Transverse colon (tissue), 4 donors: ENCODE measurements at regions not wholly inside any gene's neighbourhood (a gene's known extent, or its start where the extent isn't known, plus 50 kb on each side); places are given as distances from the start of the nearest gene placed in this dataset.
"Not testable (repeated sequence)": the region's sequence is repeated elsewhere in the genome, so short reads cannot be mapped to it uniquely, and the experiment has no call there.

Source experiments
- DNase-seq: peaks from one replicate; pipeline ENCODE4 v3.0.0-alpha.2; 2019
- H3K27ac ChIP-seq, 4 donors: fragments of 200-600 bp; sonication (generic); 2 replicates each; pipeline ENCODE4 v1.5.1; 2016 to 2018; ENCODE audit warnings: inconsistent platforms in 4 of 4
- H3K27me3 ChIP-seq: fragments of 200-600 bp; sonication (generic); 2 replicates; pipeline ENCODE4 v1.5.1; 2017; ENCODE audit warnings: inconsistent platforms
- H3K36me3 ChIP-seq, 4 donors: fragments of 200-600 bp; sonication (generic); 2 replicates each; pipeline ENCODE4 v1.5.1; 2017 to 2019; ENCODE audit warnings: inconsistent platforms in 4 of 4
- H3K4me1 ChIP-seq, 4 donors: fragments of 200-600 bp; sonication (generic); 2 replicates each; pipeline ENCODE4 v1.5.1; 2017 to 2020; ENCODE audit warnings: inconsistent platforms in 4 of 4
- H3K4me3 ChIP-seq, 4 donors: fragments of 200-600 bp; sonication (generic); 1 replicate in 1 of 4; 2 replicates in 3 of 4; pipeline versions ENCODE4 v1.5.1 to v1.6.1; 2017 to 2019; ENCODE audit warnings: inconsistent platforms in 4 of 4
- H3K9me3 ChIP-seq, 2 donors: fragments of 200-600 bp; sonication (generic); 2 replicates each; pipeline ENCODE4 v1.5.1; 2017 to 2019; ENCODE audit warnings: inconsistent platforms in 2 of 2
- CTCF ChIP-seq, 5 experiments: fragments of 200-600 bp in 3 of 5; fragments of 450-650 bp in 2 of 5; sonication (generic) in 3 of 5; IDR thresholded peaks; 1 replicate in 2 of 5; 2 replicates in 3 of 5; pipeline ENCODE4 v1.5.1; 2016 to 2017; ENCODE audit warnings: antibody characterized with exemption in 5 of 5, inconsistent platforms in 3 of 5, mild to moderate bottlenecking in 2 of 5, moderate library complexity in 1 of 5
- EP300 ChIP-seq: sonication (generic); formaldehyde crosslinking; IDR thresholded peaks from one replicate; pipeline ENCODE4 v1.6.1; 2017; ENCODE audit warnings: antibody characterized with exemption, low read depth
- POLR2A ChIP-seq: fragments of 450-650 bp; IDR thresholded peaks from one replicate; pipeline ENCODE4 v1.6.1; 2016; ENCODE audit warnings: antibody characterized with exemption, mild to moderate bottlenecking, moderate library complexity
- POLR2AphosphoS5 ChIP-seq, 3 donors: sonication (generic); formaldehyde crosslinking; IDR thresholded peaks; one replicate each; pipeline ENCODE4 v1.6.1; 2016; ENCODE audit warnings: antibody characterized with exemption in 3 of 3
- whole genome bisulfite sequencing, 2 donors: methylation state at CpG; one replicate each; pipeline ENCODE4 v1.1.5; 2018; ENCODE audit warnings: low coverage in 1 of 2; 5-methylcytosine and 5-hydroxymethylcytosine counted together
- in situ Hi-C, 4 donors: fragments of 200-750 bp; cut with MboI; loops; one replicate each; pipeline versions ENCODE4 v1.15.0 to v1.15.1; 2017; ENCODE audit warnings: low sequenced_read_pairs in 3 of 4, low pct_ligation_motif_present in 1 of 4, low pct_unique_long_range_greater_than_20kb in 1 of 4
- intact Hi-C: fragments of 100-400 bp; cut with DNase I; formaldehyde crosslinking; loops from one replicate; pipeline ENCODE4 v1.15.1; 2023; ENCODE audit warnings: low total_unique reads

- in situ Hi-C loops: no loop called here
- H3K4me1 ChIP-seq: peaks cover 0 to 9% (median 0%) of the 10 kb centered on the region in 4 donors
- TF ChIP-seq POLR2A: no peak
- TF ChIP-seq POLR2AphosphoS5 (IDR thresholded peaks at IDR 0.05): no peak
- H3K27me3 ChIP-seq: no peaks in the 10 kb centered on the region
- 53 to 57% methylated on average over 2 to 11 of the region's 11 CpGs for WGBS, 2 donors
- no peaks in the 10 kb centered on the region for H3K9me3 ChIP-seq
- H3K27ac ChIP-seq: peak overlapping the region in 1 of 4 donors; percentile 22
- peak overlapping the region in 2 of 4 donors; percentile 2 to 25 for H3K4me3 ChIP-seq
- no peaks in the 10 kb centered on the region for H3K36me3 ChIP-seq
- intact Hi-C loops: no loop called here
- peak; percentile 29 for DNase-seq
Observed at GRCh38 chr2:104939570-104940217, 85.8 kb downstream of the POU3F3 start.

GRCh38 chr2:104944495-104944894, 90.6 kb downstream of the POU3F3 start:
- Histone ChIP-seq H3K4me3 (no peak overlapping the region), H3K27me3 (peaks cover 22% of the 10 kb centered on the region), H3K9me3 (no peaks in the 10 kb centered on the region), H3K27ac (no peak overlapping the region), H3K36me3 (no peaks in the 10 kb centered on the region), H3K4me1 (no peaks in the 10 kb centered on the region)
- no peak for DNase-seq
- in situ Hi-C loops: no loop called here
- TF ChIP-seq POLR2A (no peak), POLR2AphosphoS5 (IDR thresholded peaks at IDR 0.05) (no peak), CTCF (IDR thresholded peaks at IDR 0.05) (peak; percentile 46 to 64 (median 50))
- WGBS, 2 donors: 33 to 56% methylated on average over 1 of the region's 1 CpG
- intact Hi-C loops: no loop called here

DNA sequence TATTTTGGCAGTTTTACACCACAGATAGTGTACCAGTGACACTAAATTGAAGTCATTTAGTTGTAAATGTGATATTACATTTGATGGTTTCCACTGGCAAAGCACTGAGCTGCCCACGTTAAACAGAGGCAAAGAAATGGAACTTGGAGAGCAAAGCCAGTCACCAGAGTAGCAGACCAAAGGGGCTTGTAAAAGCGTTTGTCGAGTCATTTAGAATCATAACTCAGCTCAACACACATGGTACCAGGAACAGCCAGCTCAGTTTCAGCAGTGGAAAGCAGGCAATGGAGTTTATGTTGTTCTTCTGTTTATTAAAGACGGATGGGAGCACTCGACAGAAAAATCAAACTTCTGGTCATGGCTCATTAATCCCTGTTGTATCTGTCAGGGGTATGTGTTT, 91.2 kb downstream of the POU3F3 start:
- no peaks in the 10 kb centered on the region for H3K36me3 ChIP-seq
- H3K27me3 ChIP-seq: peaks cover 28% of the 10 kb centered on the region
- no peak for DNase-seq
- no peaks in the 10 kb centered on the region for H3K9me3 ChIP-seq
- TF ChIP-seq POLR2A: no peak
- TF ChIP-seq EP300: no peak
- TF ChIP-seq POLR2AphosphoS5 (IDR thresholded peaks at IDR 0.05): no peak
- TF ChIP-seq CTCF (IDR thresholded peaks at IDR 0.05): no peak
- no peak overlapping the region for H3K27ac ChIP-seq
- H3K4me1 ChIP-seq: no peaks in the 10 kb centered on the region
- WGBS, 2 donors: 16 to 29% methylated on average over 4 to 5 of the region's 5 CpGs
- H3K4me3 ChIP-seq: no peak overlapping the region
- in situ Hi-C loops: no loop called here
- intact Hi-C loops: no loop called here

- 51% methylated on average over 3 of the region's 3 CpGs; no CpG with 5 or more reads in 1 of the 2 donors for WGBS, 2 donors
- DNase-seq: no peak
- TF ChIP-seq EP300 (no peak), POLR2A (no peak), POLR2AphosphoS5 (IDR thresholded peaks at IDR 0.05) (no peak), CTCF (IDR thresholded peaks at IDR 0.05) (no peak)
- in situ Hi-C loops (no loop called here), intact Hi-C loops (no loop called here)
- H3K36me3 ChIP-seq: no peaks in the 10 kb centered on the region
- H3K9me3 ChIP-seq: no peaks in the 10 kb centered on the region
- no peak overlapping the region for H3K4me3 ChIP-seq
- no peak overlapping the region for H3K27ac ChIP-seq
- no peaks in the 10 kb centered on the region for H3K4me1 ChIP-seq
- H3K27me3 ChIP-seq: peaks cover 35% of the 10 kb centered on the region
Observed at GRCh38 chr2:104945866-104946265, 92.0 kb downstream of the POU3F3 start.

DNA sequence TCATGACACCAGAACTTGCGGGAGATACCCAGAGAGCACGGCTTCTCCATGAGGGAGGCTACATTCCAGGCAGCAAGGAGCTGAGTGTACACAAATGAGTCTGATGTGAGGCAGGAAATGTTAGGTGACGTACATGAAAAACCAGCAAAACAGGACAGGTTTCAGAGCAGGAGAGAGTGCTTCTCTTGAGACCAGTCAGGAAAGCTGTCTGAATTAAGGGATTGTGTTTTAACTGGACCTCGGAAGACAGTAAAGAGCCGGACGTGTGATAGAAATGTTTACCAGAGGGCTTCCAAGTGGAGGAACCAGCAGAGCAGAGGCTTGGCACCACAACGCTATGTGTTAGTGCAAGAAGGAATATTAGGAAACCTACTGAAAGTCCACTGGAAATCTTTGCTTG, 90.4 kb upstream of the MRPS9 start:
- H3K4me3 ChIP-seq, intact Hi-C loops, H3K27ac ChIP-seq, DNase-seq, H3K4me1 ChIP-seq, in situ Hi-C loops, H3K9me3 ChIP-seq, H3K36me3 ChIP-seq: not testable (repeated sequence)
- 27 to 28% methylated on average over 4 to 6 of the region's 7 CpGs for WGBS, 2 donors
- peaks cover 40% of the 10 kb centered on the region for H3K27me3 ChIP-seq
